Neural cell (in vitro differentiated cells): ENCODE measurements at regions not wholly inside any gene's neighbourhood (a gene's known extent, or its start where the extent isn't known, plus 50 kb on each side); places are given as distances from the start of the nearest gene placed in this dataset.

Experiments used
- H2AFZ ChIP-seq: fragments of 200-600, 300-800 bp; sonication (generic), shearing (Covaris generic); 2 replicates; pipeline ENCODE4 v1.6.0; 2014; ENCODE audit warnings: low read depth, mild to moderate bottlenecking, antibody characterized with exemption, low read length, moderate library complexity
- H3F3A ChIP-seq: fragments of 200-600 bp; shearing (Covaris generic); 2 replicates; pipeline ENCODE4 v1.6.1; 2016; ENCODE audit warnings: mild to moderate bottlenecking, moderate library complexity, mixed read lengths, antibody characterized with exemption, low read length; ENCODE audit not compliant: insufficient read depth, poor library complexity, severe bottlenecking
- H3K27ac ChIP-seq: fragments of 200-600, 300-800 bp; sonication (generic), shearing (Covaris generic); 2 replicates; pipeline ENCODE4 v1.5.1; 2014; ENCODE audit warnings: mild to moderate bottlenecking, low read length, moderate library complexity
- H3K27me3 ChIP-seq: fragments of 300-800, 200-600 bp; sonication (generic), shearing (Covaris generic); 2 replicates; pipeline ENCODE4 v1.6.0; 2014; ENCODE audit warnings: mild to moderate bottlenecking, low read depth, low read length, moderate library complexity; ENCODE audit not compliant: insufficient read depth
- H3K36me3 ChIP-seq: fragments of 300-800, 200-600 bp; sonication (generic), shearing (Covaris generic); 2 replicates; pipeline ENCODE4 v1.5.1; 2014; ENCODE audit warnings: mild to moderate bottlenecking, antibody characterized with exemption, low read length, moderate library complexity; ENCODE audit not compliant: insufficient read depth
- H3K4me2 ChIP-seq: fragments of 300-800, 200-600 bp; sonication (generic), shearing (Covaris generic); 2 replicates; pipeline ENCODE4 v1.6.0; 2014; ENCODE audit warnings: mild to moderate bottlenecking, low read length
- H3K4me3 ChIP-seq: fragments of 300-800, 200-600 bp; sonication (generic), shearing (Covaris generic); 2 replicates; pipeline ENCODE4 v1.5.1; 2014; ENCODE audit warnings: mild to moderate bottlenecking, low read length, moderate library complexity
- H3K79me2 ChIP-seq: fragments of 200-600 bp; shearing (Covaris generic); replicated peaks from 2 replicates; pipeline ENCODE4 v1.6.0; 2014; ENCODE audit warnings: mild to moderate bottlenecking, low read length, moderate library complexity; ENCODE audit not compliant: insufficient read depth
- H3K9ac ChIP-seq: fragments of 300-800, 200-600 bp; sonication (generic), shearing (Covaris generic); 2 replicates; pipeline ENCODE4 v1.6.1; 2016; ENCODE audit warnings: mild to moderate bottlenecking, low read length, mixed read lengths
- H3K9me2 ChIP-seq: fragments of 200-600 bp; shearing (Covaris generic); 2 replicates; pipeline ENCODE4 v1.6.1; 2016; ENCODE audit warnings: mild to moderate bottlenecking, low read length, mixed read lengths; ENCODE audit not compliant: insufficient read depth
- H3K9me3 ChIP-seq: fragments of 200-600, 300-800 bp; sonication (generic), shearing (Covaris generic); 2 replicates; pipeline ENCODE4 v1.6.1; 2016; ENCODE audit warnings: mild to moderate bottlenecking, mixed run types, low read length, moderate library complexity, mixed read lengths
- H4K20me1 ChIP-seq: fragments of 200-600 bp; shearing (Covaris generic); 2 replicates; pipeline ENCODE4 v1.6.1; 2016; ENCODE audit warnings: mild to moderate bottlenecking, mixed run types; ENCODE audit not compliant: insufficient read depth
- EP300 ChIP-seq: fragments of 450-650 bp; conservative IDR thresholded peaks from 2 replicates; pipeline ENCODE4 v1.6.1; 2014; ENCODE audit warnings: antibody characterized with exemption, mild to moderate bottlenecking, moderate library complexity; ENCODE audit not compliant: poor library complexity, severe bottlenecking
- EZH2 ChIP-seq: fragments of 200-600, 300-800 bp; shearing (Covaris generic), sonication (generic); IDR thresholded peaks from 2 replicates; pipeline ENCODE4 v1.6.1; 2014; ENCODE audit warnings: antibody characterized with exemption, low read length, borderline replicate concordance, mild to moderate bottlenecking; ENCODE audit not compliant: insufficient read depth, poor library complexity, severe bottlenecking
- MXI1 ChIP-seq: fragments of 450-650 bp; conservative IDR thresholded peaks from 2 replicates; pipeline ENCODE4 v1.6.1; 2014; ENCODE audit warnings: antibody characterized with exemption, mild to moderate bottlenecking; ENCODE audit not compliant: poor library complexity, severe bottlenecking
- POLR2AphosphoS5 ChIP-seq: IDR thresholded peaks from 2 replicates; pipeline ENCODE4 v1.6.1; 2012
- RAD21 ChIP-seq: fragments of 450-650 bp; conservative IDR thresholded peaks from 2 replicates; pipeline ENCODE4 v1.6.1; 2014; ENCODE audit warnings: antibody characterized with exemption, mild to moderate bottlenecking, moderate library complexity
- TAF1 ChIP-seq: IDR thresholded peaks from 2 replicates; pipeline ENCODE4 v1.6.1; 2012; ENCODE audit warnings: low read depth
- TF ChIP-seq, protein P1 (sequence below): fragments of 450-650 bp; IDR thresholded peaks from 2 replicates; pipeline ENCODE4 v1.5.1; 2014; ENCODE audit warnings: antibody characterized with exemption, mild to moderate bottlenecking, moderate library complexity; ENCODE audit not compliant: poor library complexity, severe bottlenecking
- TF ChIP-seq, protein P2 (sequence below): IDR thresholded peaks from 2 replicates; pipeline ENCODE4 v1.6.1; 2012; ENCODE audit warnings: borderline replicate concordance

DNA sequence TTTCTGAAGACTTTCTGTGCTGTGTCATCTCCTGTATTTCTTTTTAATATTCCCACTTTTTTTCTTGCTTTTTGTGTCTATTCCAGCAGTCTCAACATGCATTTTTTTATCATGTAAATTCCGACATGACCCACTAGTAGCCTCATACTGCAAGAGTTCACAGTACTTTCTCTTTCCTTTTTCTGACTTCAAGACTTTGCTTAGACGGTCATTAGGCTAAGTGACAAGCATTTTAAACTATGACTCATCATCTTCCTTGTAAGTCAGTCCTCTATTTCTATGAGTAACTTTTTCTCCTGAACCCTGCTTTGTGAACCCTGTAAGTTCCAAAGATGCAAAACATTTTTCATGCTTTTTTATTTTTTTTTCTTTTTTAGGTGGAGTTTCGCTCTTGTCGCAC is 381.2 kb downstream of the TXNL1 start:
- Histone ChIP-seq H3K9me3 (no peaks in the 10 kb centered on the region), H3K27me3 (no peaks in the 10 kb centered on the region), H3K36me3 (no peaks in the 10 kb centered on the region), H3K79me2 (no peaks in the 10 kb centered on the region), H3F3A (no peaks in the 10 kb centered on the region), H3K4me2 (no peak overlapping the region), H4K20me1 (no peaks in the 10 kb centered on the region), H2AFZ (no peak overlapping the region), H3K9me2 (no peaks in the 10 kb centered on the region), H3K4me3 (no peak overlapping the region), H3K9ac (no peak overlapping the region), H3K27ac (no peak overlapping the region)
- TF ChIP-seq, protein P1, sequence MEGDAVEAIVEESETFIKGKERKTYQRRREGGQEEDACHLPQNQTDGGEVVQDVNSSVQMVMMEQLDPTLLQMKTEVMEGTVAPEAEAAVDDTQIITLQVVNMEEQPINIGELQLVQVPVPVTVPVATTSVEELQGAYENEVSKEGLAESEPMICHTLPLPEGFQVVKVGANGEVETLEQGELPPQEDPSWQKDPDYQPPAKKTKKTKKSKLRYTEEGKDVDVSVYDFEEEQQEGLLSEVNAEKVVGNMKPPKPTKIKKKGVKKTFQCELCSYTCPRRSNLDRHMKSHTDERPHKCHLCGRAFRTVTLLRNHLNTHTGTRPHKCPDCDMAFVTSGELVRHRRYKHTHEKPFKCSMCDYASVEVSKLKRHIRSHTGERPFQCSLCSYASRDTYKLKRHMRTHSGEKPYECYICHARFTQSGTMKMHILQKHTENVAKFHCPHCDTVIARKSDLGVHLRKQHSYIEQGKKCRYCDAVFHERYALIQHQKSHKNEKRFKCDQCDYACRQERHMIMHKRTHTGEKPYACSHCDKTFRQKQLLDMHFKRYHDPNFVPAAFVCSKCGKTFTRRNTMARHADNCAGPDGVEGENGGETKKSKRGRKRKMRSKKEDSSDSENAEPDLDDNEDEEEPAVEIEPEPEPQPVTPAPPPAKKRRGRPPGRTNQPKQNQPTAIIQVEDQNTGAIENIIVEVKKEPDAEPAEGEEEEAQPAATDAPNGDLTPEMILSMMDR: no peak
- no peak for TF ChIP-seq POLR2AphosphoS5
- TF ChIP-seq MXI1: no peak
- no peak for TF ChIP-seq TAF1
- TF ChIP-seq, protein P2, sequence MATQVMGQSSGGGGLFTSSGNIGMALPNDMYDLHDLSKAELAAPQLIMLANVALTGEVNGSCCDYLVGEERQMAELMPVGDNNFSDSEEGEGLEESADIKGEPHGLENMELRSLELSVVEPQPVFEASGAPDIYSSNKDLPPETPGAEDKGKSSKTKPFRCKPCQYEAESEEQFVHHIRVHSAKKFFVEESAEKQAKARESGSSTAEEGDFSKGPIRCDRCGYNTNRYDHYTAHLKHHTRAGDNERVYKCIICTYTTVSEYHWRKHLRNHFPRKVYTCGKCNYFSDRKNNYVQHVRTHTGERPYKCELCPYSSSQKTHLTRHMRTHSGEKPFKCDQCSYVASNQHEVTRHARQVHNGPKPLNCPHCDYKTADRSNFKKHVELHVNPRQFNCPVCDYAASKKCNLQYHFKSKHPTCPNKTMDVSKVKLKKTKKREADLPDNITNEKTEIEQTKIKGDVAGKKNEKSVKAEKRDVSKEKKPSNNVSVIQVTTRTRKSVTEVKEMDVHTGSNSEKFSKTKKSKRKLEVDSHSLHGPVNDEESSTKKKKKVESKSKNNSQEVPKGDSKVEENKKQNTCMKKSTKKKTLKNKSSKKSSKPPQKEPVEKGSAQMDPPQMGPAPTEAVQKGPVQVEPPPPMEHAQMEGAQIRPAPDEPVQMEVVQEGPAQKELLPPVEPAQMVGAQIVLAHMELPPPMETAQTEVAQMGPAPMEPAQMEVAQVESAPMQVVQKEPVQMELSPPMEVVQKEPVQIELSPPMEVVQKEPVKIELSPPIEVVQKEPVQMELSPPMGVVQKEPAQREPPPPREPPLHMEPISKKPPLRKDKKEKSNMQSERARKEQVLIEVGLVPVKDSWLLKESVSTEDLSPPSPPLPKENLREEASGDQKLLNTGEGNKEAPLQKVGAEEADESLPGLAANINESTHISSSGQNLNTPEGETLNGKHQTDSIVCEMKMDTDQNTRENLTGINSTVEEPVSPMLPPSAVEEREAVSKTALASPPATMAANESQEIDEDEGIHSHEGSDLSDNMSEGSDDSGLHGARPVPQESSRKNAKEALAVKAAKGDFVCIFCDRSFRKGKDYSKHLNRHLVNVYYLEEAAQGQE: no peak
- TF ChIP-seq RAD21: no peak

DNA sequence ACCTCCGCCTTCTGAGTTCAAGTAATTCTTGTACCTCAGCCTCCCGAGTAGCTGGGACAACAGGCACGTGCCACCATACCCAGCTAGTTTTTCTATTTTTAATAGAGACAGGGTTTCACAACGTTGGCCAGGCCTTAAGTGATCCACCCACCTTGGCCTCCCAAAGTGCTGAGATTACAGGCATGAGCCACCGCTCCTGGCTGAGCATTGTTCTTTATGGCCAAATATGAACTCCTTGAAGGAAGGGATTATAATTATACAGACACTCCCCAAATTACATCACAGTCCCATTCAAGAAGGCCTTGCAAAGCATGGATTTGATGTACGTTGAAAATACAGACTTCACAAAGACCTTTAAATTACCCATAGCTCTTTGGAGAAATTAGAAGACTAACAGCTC is 381.7 kb downstream of the TXNL1 start:
- Histone ChIP-seq H3K4me3 (no peak overlapping the region), H3K4me2 (no peak overlapping the region), H3K9me3 (no peaks in the 10 kb centered on the region), H4K20me1 (no peaks in the 10 kb centered on the region), H3K9me2 (no peaks in the 10 kb centered on the region), H3K79me2 (no peaks in the 10 kb centered on the region), H3K27me3 (no peaks in the 10 kb centered on the region), H3K27ac (no peak overlapping the region), H3K9ac (no peak overlapping the region), H2AFZ (no peak overlapping the region), H3F3A (no peaks in the 10 kb centered on the region), H3K36me3 (no peaks in the 10 kb centered on the region)
- TF ChIP-seq EP300: no peak
- TF ChIP-seq, protein P1: no peak

DNA sequence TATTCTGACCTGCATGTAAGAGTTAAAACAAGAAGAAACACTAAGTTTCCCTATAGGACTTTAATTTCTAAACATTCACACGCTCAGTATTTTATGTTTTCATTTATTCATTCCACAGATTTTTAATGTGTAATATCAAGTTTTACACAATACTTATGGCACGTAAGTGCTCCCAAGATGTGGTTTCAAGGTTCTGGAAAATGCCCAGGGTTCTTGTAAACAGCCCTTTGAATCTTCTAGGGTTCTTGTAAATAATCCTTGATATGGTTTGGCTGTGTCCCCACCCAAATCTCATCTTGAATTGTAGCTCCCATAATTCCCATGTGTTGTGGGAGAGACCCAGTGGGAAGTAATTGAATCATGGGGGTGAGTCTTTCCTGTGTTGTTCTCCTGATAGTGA is 383.0 kb downstream of the TXNL1 start:
- no peak overlapping the region for H3K4me3 ChIP-seq
- H4K20me1 ChIP-seq: no peaks in the 10 kb centered on the region
- no peak overlapping the region for H3K9ac ChIP-seq
- H3K9me3 ChIP-seq: no peaks in the 10 kb centered on the region
- no peak overlapping the region for H3K27ac ChIP-seq
- no peaks in the 10 kb centered on the region for H3K9me2 ChIP-seq
- H3K4me2 ChIP-seq: no peak overlapping the region
- H2AFZ ChIP-seq: no peak overlapping the region
- H3K36me3 ChIP-seq: no peaks in the 10 kb centered on the region
- H3K79me2 ChIP-seq: no peaks in the 10 kb centered on the region
- H3F3A ChIP-seq: no peaks in the 10 kb centered on the region
- H3K27me3 ChIP-seq: no peaks in the 10 kb centered on the region
- no peak for TF ChIP-seq MXI1
- TF ChIP-seq TAF1: no peak
- TF ChIP-seq EZH2: no peak
- TF ChIP-seq, protein P2: no peak
- TF ChIP-seq, protein P1: no peak
- TF ChIP-seq RAD21: no peak
- no peak for TF ChIP-seq POLR2AphosphoS5
